Activated CD8-positive, alpha-beta T cell treated with anti-CD3 and anti-CD28 coated beads, Interleukin-2, amount 10 ng/mL, durations not matched to agents 7 days and 5 days (primary cell): ENCODE measurements at regions not wholly inside any gene's neighbourhood (a gene's known extent, or its start where the extent isn't known, plus 50 kb on each side); places are given as distances from the start of the nearest gene placed in this dataset.

ENCODE experiments used
- ATAC-seq: fragments of 150-1000 bp; cut with Tn5 transposase; one replicate; pipeline ENCODE4 v1.10.0; 2021; ENCODE audit warnings: moderate library complexity
- CTCF ChIA-PET: fragments of 350-600 bp; sonication (Branson Sonifier 250); formaldehyde crosslinking; loops from one replicate; lab custom pipeline; 2021; ENCODE audit warnings: antibody characterized with exemption; lab: Charles Lee
- POLR2A ChIA-PET: fragments of 350-600 bp; sonication (Branson Sonifier 250); formaldehyde crosslinking; loops from one replicate; lab custom pipeline; 2021; ENCODE audit warnings: antibody characterized with exemption; lab: Charles Lee
- DNase-seq: peaks from one replicate; pipeline ENCODE4 v3.0.0-alpha.2; 2020
- H3K27ac Mint-ChIP-seq: one replicate; pipeline ENCODE4 v1.8.0; 2021; ENCODE audit warnings: mild to moderate bottlenecking, mixed read lengths
- H3K27me3 Mint-ChIP-seq: one replicate; pipeline ENCODE4 v1.8.0; 2021; ENCODE audit warnings: low read depth, mixed read lengths
- H3K36me3 Mint-ChIP-seq: one replicate; pipeline ENCODE4 v1.8.0; 2021; ENCODE audit warnings: low read depth, mixed read lengths
- H3K4me1 Mint-ChIP-seq: one replicate; pipeline ENCODE4 v1.8.0; 2021; ENCODE audit warnings: low read depth, mixed read lengths
- H3K4me3 Mint-ChIP-seq: one replicate; pipeline ENCODE4 v1.8.0; 2021; ENCODE audit warnings: mild to moderate bottlenecking, mixed read lengths
- H3K9me3 Mint-ChIP-seq: one replicate; pipeline ENCODE4 v1.8.0; 2022; ENCODE audit warnings: mixed read lengths; ENCODE audit not compliant: insufficient read depth

GRCh38 chr5:21694567-21694966, 1158.6 kb downstream of the CDH12 start:
- Mint-ChIP-seq H3K9me3 (peaks cover 14% of the 10 kb centered on the region), H3K4me1 (no peaks in the 10 kb centered on the region), H3K27me3 (no peaks in the 10 kb centered on the region), H3K27ac (no peak overlapping the region), H3K4me3 (no peak overlapping the region), H3K36me3 (no peaks in the 10 kb centered on the region)
- POLR2A ChIA-PET: no interaction called here
- ATAC-seq (no peak), DNase-seq (no peak)
- CTCF ChIA-PET: no interaction called here

DNA sequence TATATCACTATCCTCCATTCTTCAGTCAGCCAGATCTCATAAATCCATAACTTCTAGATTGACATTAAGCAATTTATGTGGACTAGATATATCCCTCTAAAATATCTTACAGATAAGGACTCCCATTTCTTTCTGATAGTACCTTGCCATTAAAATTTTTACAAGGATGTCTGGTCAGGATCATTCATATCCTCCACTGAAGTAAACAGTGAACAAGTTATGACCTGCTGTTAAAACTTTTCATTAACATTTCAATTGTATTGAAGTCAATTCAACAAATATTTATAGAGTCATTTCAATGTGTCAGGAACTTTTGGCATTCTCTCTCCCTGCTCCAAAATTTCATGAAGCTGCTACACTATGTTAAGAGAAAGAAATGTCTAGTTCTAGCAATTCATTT, 1159.6 kb downstream of the CDH12 start:
- POLR2A ChIA-PET: no interaction called here

DNA sequence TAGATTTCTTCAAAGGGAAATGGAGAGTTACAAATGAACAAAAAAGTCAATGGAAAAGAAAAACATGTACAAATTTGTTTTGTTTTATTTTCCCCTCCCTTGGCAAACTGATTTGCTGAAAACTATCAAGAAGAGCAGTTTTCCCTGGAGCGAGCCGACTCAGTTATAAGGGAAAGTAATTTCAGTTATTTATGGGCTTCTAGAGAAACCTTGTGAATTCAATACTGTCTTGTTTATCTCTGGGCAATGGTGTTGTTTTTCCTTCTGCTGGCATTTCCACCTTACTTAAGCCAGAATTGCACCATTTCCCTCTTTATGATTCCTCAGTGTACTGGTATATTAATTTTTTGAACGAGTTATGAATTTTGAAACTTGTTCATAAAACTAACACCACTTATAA, 1163.6 kb downstream of the CDH12 start:
- Mint-ChIP-seq H3K4me1 (no peaks in the 10 kb centered on the region), H3K27me3 (no peaks in the 10 kb centered on the region), H3K36me3 (no peaks in the 10 kb centered on the region), H3K9me3 (peaks cover 6% of the 10 kb centered on the region), H3K4me3 (no peak overlapping the region), H3K27ac (no peak overlapping the region)
- ATAC-seq (no peak), DNase-seq (no peak)
- CTCF ChIA-PET: no interaction called here
- POLR2A ChIA-PET: no interaction called here

More for the DNA sequence above, 1159.6 kb downstream of the CDH12 start:
- CTCF ChIA-PET: no interaction called here
- no peak overlapping the region for H3K4me3 Mint-ChIP-seq
- no peaks in the 10 kb centered on the region for H3K36me3 Mint-ChIP-seq
- no peak overlapping the region for H3K27ac Mint-ChIP-seq
- H3K27me3 Mint-ChIP-seq: no peaks in the 10 kb centered on the region
- no peak for DNase-seq
- ATAC-seq: no peak
- H3K9me3 Mint-ChIP-seq: peaks cover 12% of the 10 kb centered on the region
- no peaks in the 10 kb centered on the region for H3K4me1 Mint-ChIP-seq

- Mint-ChIP-seq H3K27ac (no peak overlapping the region), H3K36me3 (no peaks in the 10 kb centered on the region), H3K4me1 (no peaks in the 10 kb centered on the region), H3K9me3 (peaks cover 6% of the 10 kb centered on the region), H3K4me3 (no peak overlapping the region), H3K27me3 (no peaks in the 10 kb centered on the region)
- CTCF ChIA-PET: no interaction called here
- POLR2A ChIA-PET: no interaction called here
- DNase-seq (no peak), ATAC-seq (no peak)
These were observed 1164.5 kb downstream of the CDH12 start for GRCh38 chr5:21688655-21689054.

DNA sequence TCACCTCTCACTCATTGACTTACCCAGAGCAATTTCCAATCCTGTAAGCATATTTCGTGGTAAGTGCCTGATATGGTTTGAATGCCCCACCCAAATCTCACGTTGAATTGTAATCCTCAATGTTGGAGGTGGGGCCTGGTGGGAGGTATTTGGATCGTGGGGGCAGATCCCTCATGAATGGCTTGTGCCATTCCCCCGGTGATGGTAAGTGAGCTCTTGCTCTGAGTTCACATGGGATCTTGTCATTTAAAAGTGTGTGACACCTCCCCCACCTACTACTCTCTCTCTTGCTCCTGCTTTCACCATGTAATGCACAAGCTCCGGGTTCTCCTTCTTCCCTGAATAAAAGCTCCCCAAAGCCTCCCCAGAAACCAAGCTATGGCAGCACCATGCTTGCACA, 1165.5 kb downstream of the CDH12 start:
- ChIA-PET POLR2A (no interaction called here), CTCF (no interaction called here)
- no peak for DNase-seq
- Mint-ChIP-seq H3K9me3 (peaks cover 4% of the 10 kb centered on the region), H3K4me1 (no peaks in the 10 kb centered on the region), H3K27me3 (no peaks in the 10 kb centered on the region), H3K27ac (no peak overlapping the region), H3K4me3 (no peak overlapping the region), H3K36me3 (no peaks in the 10 kb centered on the region)
- ATAC-seq: no peak

DNA sequence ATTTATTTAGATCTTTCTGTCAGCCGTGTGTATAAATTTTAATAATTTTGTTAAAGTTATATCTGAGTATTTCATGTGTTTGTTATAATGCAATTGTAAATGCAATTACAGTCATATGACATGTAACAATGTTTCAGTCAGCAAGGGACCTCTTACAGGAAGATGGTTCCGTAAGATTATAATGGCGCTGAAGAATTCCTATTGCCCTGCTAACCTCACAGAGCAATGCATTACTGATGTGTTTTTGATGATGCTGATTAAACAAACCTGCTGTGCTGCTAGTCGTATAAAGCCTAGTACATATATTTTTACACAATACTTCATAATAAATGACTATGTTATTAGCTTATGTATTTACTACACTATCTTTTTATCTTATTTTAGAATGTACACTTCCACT, 1166.4 kb downstream of the CDH12 start:
- H3K4me1 Mint-ChIP-seq: no peaks in the 10 kb centered on the region
- DNase-seq (no peak), ATAC-seq (no peak)
- CTCF ChIA-PET: no interaction called here
- H3K27ac Mint-ChIP-seq: no peak overlapping the region
- H3K27me3 Mint-ChIP-seq: no peaks in the 10 kb centered on the region
- no peaks in the 10 kb centered on the region for H3K36me3 Mint-ChIP-seq
- H3K9me3 Mint-ChIP-seq: no peaks in the 10 kb centered on the region
- POLR2A ChIA-PET: no interaction called here
- H3K4me3 Mint-ChIP-seq: no peak overlapping the region

DNA sequence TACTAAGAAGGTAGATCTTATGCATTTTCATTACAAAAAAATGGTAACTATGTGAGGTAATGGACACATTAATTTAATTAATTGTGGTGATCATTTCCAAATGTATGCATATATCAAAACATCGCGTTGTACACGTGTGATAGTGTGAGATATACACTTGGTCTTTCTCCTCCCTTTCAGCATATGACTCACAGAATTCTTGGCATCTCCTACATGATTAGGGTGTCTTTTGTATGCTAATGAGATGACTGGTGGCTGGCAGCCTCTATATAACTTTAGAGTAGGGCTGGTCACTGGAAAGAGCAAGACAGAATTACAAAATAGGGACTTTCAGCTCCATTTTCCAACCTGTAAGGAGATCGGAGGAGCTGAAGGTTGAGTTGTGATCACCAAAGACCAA, 1167.6 kb downstream of the CDH12 start:
- no peak for ATAC-seq
- Mint-ChIP-seq H3K27me3 (no peaks in the 10 kb centered on the region), H3K36me3 (no peaks in the 10 kb centered on the region), H3K9me3 (no peaks in the 10 kb centered on the region), H3K4me1 (no peaks in the 10 kb centered on the region), H3K27ac (no peak overlapping the region), H3K4me3 (no peak overlapping the region)
- ChIA-PET CTCF (no interaction called here), POLR2A (no interaction called here)
- no peak for DNase-seq

DNA sequence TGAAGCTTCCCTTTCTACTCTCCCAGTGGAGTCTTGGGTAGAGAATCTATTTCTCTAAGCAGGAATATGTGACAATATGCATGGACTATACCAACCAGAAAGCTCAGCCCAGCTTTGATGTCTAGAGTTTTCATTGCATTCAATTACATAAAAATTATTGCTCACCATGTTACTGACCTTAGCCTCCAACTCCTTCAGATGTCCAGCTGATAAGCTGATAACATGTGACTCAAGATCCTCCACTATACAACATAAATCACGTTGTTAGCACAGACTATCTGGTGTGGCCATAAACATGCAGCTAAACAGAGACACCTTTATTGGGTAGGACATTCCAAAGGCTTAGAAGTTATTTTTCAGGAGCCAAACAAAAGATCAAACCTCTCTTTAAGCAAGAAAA, 1168.2 kb downstream of the CDH12 start:
- H3K4me1 Mint-ChIP-seq: no peaks in the 10 kb centered on the region
- H3K27me3 Mint-ChIP-seq: no peaks in the 10 kb centered on the region
- H3K9me3 Mint-ChIP-seq: no peaks in the 10 kb centered on the region
- CTCF ChIA-PET: no interaction called here
- DNase-seq (no peak), ATAC-seq (no peak)
- H3K4me3 Mint-ChIP-seq: no peak overlapping the region
- POLR2A ChIA-PET: no interaction called here
- no peaks in the 10 kb centered on the region for H3K36me3 Mint-ChIP-seq
- no peak overlapping the region for H3K27ac Mint-ChIP-seq

DNA sequence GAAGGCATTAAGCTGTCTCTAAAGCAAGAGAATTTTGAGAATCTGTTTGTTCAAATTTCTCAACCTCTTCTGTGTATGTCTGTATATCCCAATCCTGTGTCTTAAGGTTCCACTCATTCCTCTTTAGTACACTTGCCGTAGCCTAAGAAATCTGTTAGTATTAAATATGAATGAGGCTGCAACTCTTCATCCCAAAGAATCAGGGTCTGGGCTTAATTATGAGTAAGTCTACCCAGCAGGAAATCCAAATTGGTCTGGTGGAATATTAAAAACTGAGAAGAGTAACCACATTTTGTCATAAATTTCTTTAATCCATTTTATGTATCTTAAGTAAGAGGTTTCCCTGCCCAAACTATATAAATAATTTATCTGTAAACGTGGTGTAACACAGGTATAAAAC, 1171.2 kb downstream of the CDH12 start:
- POLR2A ChIA-PET: no interaction called here
- no peak overlapping the region for H3K27ac Mint-ChIP-seq
- ATAC-seq: no peak
- no peak overlapping the region for H3K4me3 Mint-ChIP-seq
- H3K9me3 Mint-ChIP-seq: no peaks in the 10 kb centered on the region
- H3K27me3 Mint-ChIP-seq: no peaks in the 10 kb centered on the region
- no peaks in the 10 kb centered on the region for H3K4me1 Mint-ChIP-seq
- no peak for DNase-seq
- CTCF ChIA-PET: no interaction called here
- H3K36me3 Mint-ChIP-seq: no peaks in the 10 kb centered on the region

GRCh38 chr5:21680641-21681040, 1172.5 kb downstream of the CDH12 start:
- ATAC-seq (no peak), DNase-seq (no peak)
- H3K27ac Mint-ChIP-seq: no peak overlapping the region
- H3K9me3 Mint-ChIP-seq: no peaks in the 10 kb centered on the region
- H3K4me1 Mint-ChIP-seq: no peaks in the 10 kb centered on the region
- H3K4me3 Mint-ChIP-seq: no peak overlapping the region
- no peaks in the 10 kb centered on the region for H3K27me3 Mint-ChIP-seq
- ChIA-PET POLR2A (no interaction called here), CTCF (no interaction called here)
- H3K36me3 Mint-ChIP-seq: no peaks in the 10 kb centered on the region

GRCh38 chr5:21680196-21680595, 1172.9 kb downstream of the CDH12 start:
- ATAC-seq: no peak

GRCh38 chr5:21678526-21678925, 1174.6 kb downstream of the CDH12 start:
- ChIA-PET CTCF (no interaction called here), POLR2A (no interaction called here)
- no peaks in the 10 kb centered on the region for H3K36me3 Mint-ChIP-seq
- H3K27ac Mint-ChIP-seq: no peak overlapping the region
- H3K4me1 Mint-ChIP-seq: no peaks in the 10 kb centered on the region
- DNase-seq (no peak), ATAC-seq (no peak)
- H3K4me3 Mint-ChIP-seq: no peak overlapping the region
- H3K9me3 Mint-ChIP-seq: no peaks in the 10 kb centered on the region
- no peaks in the 10 kb centered on the region for H3K27me3 Mint-ChIP-seq

More at GRCh38 chr5:21680196-21680595, 1172.9 kb downstream of the CDH12 start:
- H3K4me1 Mint-ChIP-seq: no peaks in the 10 kb centered on the region
- no peaks in the 10 kb centered on the region for H3K9me3 Mint-ChIP-seq
- DNase-seq: no peak
- H3K36me3 Mint-ChIP-seq: no peaks in the 10 kb centered on the region
- H3K4me3 Mint-ChIP-seq: no peak overlapping the region
- ChIA-PET CTCF (no interaction called here), POLR2A (no interaction called here)
- H3K27me3 Mint-ChIP-seq: no peaks in the 10 kb centered on the region
- H3K27ac Mint-ChIP-seq: no peak overlapping the region

GRCh38 chr5:21672911-21673310, 1180.2 kb downstream of the CDH12 start:
- Mint-ChIP-seq H3K4me1 (no peaks in the 10 kb centered on the region), H3K27me3 (no peaks in the 10 kb centered on the region), H3K9me3 (no peaks in the 10 kb centered on the region), H3K27ac (no peak overlapping the region), H3K36me3 (no peaks in the 10 kb centered on the region), H3K4me3 (no peak overlapping the region)
- ChIA-PET CTCF (no interaction called here), POLR2A (no interaction called here)
- ATAC-seq: no peak
- DNase-seq: no peak
